Hepatocyte (in vitro differentiated cells): ENCODE measurements at regions not wholly inside any gene's neighbourhood (a gene's known extent, or its start where the extent isn't known, plus 50 kb on each side); places are given as distances from the start of the nearest gene placed in this dataset.

Experiments used
- CTCF ChIP-seq: fragments of 200-600 bp; sonication (generic); IDR thresholded peaks from 2 replicates; pipeline ENCODE4 v1.5.1; 2016; ENCODE audit warnings: antibody characterized with exemption, mild to moderate bottlenecking; ENCODE audit not compliant: poor library complexity
- EZH2 ChIP-seq: fragments of 200-600 bp; sonication (generic); IDR thresholded peaks from 2 replicates; pipeline ENCODE4 v1.6.1; 2016; ENCODE audit warnings: antibody characterized with exemption, mild to moderate bottlenecking, borderline replicate concordance

GRCh38 chr2:150208689-150209088 is 278.8 kb downstream of the RND3 start:
- TF ChIP-seq EZH2 (no peak), CTCF (no peak)
